HAP-1 (cell line): ENCODE measurements at regions not wholly inside any gene's neighbourhood (a gene's known extent, or its start where the extent isn't known, plus 50 kb on each side); places are given as distances from the start of the nearest gene placed in this dataset.

Source experiments
- DNase-seq, 2 experiments: peaks; one replicate each; pipeline ENCODE4 v3.0.0-alpha.2; 2016 to 2020; ENCODE audit warnings: low spot score in 2 of 2
- H3K27me3 ChIP-seq: fragments of 250-450 bp; sonication (Bioruptor Pico); 2 replicates; pipeline ENCODE4 v1.5.1; 2020; ENCODE audit warnings: low read depth, mild to moderate bottlenecking, moderate library complexity
- H3K36me3 ChIP-seq: fragments of 250-450 bp; sonication (Bioruptor Pico); replicated peaks from 2 replicates; pipeline ENCODE4 v1.5.1; 2020; ENCODE audit warnings: mild to moderate bottlenecking
- H3K4me1 ChIP-seq: fragments of 250-450 bp; sonication (Bioruptor Pico); 2 replicates; pipeline ENCODE4 v1.5.1; 2020; ENCODE audit warnings: mild to moderate bottlenecking
- H3K4me3 ChIP-seq: fragments of 250-450 bp; sonication (Bioruptor Pico); 2 replicates; pipeline ENCODE4 v1.5.1; 2020; ENCODE audit warnings: mild to moderate bottlenecking, moderate library complexity
- H3K9me3 ChIP-seq: fragments of 250-450 bp; sonication (Bioruptor Pico); 2 replicates; pipeline ENCODE4 v1.5.1; 2020; ENCODE audit warnings: mild to moderate bottlenecking, moderate library complexity
- in situ Hi-C: fragments of 300-500 bp; cut with MboI; formaldehyde crosslinking; loops from 3 replicates; pipeline ENCODE4 v1.14.3; 2020; ENCODE audit warnings: low sequenced_read_pairs, inconsistent platforms, mixed read lengths

DNA sequence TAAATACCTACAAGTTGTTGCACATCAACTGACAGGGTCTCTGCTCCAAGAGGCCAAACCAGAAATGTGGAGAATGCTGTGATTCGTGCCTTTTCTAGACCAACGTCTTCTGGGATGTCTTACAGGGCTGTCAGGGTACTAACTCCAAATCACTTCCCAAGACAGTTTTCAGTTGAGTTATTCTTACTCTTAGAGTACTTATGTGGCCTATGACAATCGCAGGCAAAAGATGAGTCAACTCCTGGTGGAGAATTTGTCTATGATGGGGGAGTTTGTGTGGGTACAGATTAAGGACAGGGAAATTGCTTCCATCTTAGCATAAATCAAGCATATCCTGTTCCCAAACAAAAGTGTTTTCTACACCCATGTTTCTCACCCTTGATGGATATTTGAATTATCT is 734.8 kb downstream of the TNS3 start:
- no peaks in the 10 kb centered on the region for H3K36me3 ChIP-seq
- no peaks in the 10 kb centered on the region for H3K4me1 ChIP-seq
- H3K9me3 ChIP-seq = no peaks in the 10 kb centered on the region
- in situ Hi-C loops = no loop called here
- no peak overlapping the region for H3K4me3 ChIP-seq
- no peak for DNase-seq
- no peaks in the 10 kb centered on the region for H3K27me3 ChIP-seq

GRCh38 chr7:46844486-46844885 is 737.4 kb downstream of the TNS3 start:
- no peaks in the 10 kb centered on the region for H3K27me3 ChIP-seq
- H3K4me1 ChIP-seq = no peaks in the 10 kb centered on the region
- H3K4me3 ChIP-seq = no peak overlapping the region
- H3K9me3 ChIP-seq = no peaks in the 10 kb centered on the region
- DNase-seq = no peak
- in situ Hi-C loops = no loop called here
- H3K36me3 ChIP-seq = no peaks in the 10 kb centered on the region

- Histone ChIP-seq H3K36me3 (no peaks in the 10 kb centered on the region), H3K27me3 (no peaks in the 10 kb centered on the region)
- in situ Hi-C loops = no loop called here
Measured at GRCh38 chr7:46841248-46841647, 740.7 kb downstream of the TNS3 start.

DNA sequence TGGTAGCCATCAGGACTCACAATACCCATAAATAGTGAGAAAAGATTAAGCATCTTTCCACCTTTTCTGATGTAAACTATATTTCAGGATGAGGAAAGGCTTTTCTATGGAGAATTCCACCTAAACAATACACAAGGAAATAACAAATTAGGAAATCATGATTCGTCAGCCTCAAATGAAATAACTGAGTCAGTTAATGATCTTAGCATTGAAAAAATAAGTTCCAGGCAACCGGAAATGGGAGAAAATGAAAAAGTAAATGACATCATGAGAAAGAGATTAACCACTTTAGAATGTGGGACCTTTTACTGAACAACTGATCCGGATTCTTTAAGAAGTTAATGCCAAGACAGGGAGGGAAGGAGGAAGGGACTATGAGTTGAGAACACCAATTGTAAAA is 742.3 kb downstream of the TNS3 start:
- in situ Hi-C loops = no loop called here
- Histone ChIP-seq H3K4me1 (no peaks in the 10 kb centered on the region), H3K27me3 (no peaks in the 10 kb centered on the region), H3K4me3 (no peak overlapping the region), H3K9me3 (no peaks in the 10 kb centered on the region), H3K36me3 (no peaks in the 10 kb centered on the region)
- no peak for DNase-seq

More at GRCh38 chr7:46841248-46841647, 740.7 kb downstream of the TNS3 start:
- Histone ChIP-seq H3K9me3 (no peaks in the 10 kb centered on the region), H3K4me3 (no peak overlapping the region), H3K4me1 (no peaks in the 10 kb centered on the region)
- DNase-seq = no peak

DNA sequence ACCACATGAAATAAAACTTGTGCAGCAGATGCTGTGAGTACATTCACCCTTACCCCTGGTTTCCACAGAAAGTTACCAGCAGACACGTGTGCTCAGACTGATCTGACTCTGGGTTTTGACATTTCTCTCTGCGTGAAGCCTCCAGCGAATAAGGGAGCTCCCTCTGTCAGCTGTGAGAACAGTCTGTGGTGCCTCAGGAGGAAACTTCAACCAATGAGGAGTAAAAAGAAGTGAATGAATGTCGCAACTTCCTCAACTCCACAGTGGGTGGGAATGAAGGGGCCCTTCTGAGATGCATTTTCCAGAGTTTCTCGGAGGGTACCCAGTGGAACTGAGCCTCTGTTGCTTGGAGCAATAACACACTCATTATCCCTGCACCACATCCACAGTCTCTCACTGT is 743.4 kb downstream of the TNS3 start:
- no peaks in the 10 kb centered on the region for H3K36me3 ChIP-seq
- in situ Hi-C loops = no loop called here
- DNase-seq = no peak

GRCh38 chr7:46835556-46835955 is 746.4 kb downstream of the TNS3 start:
- in situ Hi-C loops = no loop called here
- H3K4me3 ChIP-seq = no peak overlapping the region
- H3K27me3 ChIP-seq = no peaks in the 10 kb centered on the region
- no peaks in the 10 kb centered on the region for H3K36me3 ChIP-seq
- DNase-seq = no peak
- H3K9me3 ChIP-seq = no peaks in the 10 kb centered on the region
- H3K4me1 ChIP-seq = no peaks in the 10 kb centered on the region

More for the DNA sequence above, 743.4 kb downstream of the TNS3 start:
- Histone ChIP-seq H3K4me1 (no peaks in the 10 kb centered on the region), H3K4me3 (no peak overlapping the region), H3K27me3 (no peaks in the 10 kb centered on the region), H3K9me3 (no peaks in the 10 kb centered on the region)

DNA sequence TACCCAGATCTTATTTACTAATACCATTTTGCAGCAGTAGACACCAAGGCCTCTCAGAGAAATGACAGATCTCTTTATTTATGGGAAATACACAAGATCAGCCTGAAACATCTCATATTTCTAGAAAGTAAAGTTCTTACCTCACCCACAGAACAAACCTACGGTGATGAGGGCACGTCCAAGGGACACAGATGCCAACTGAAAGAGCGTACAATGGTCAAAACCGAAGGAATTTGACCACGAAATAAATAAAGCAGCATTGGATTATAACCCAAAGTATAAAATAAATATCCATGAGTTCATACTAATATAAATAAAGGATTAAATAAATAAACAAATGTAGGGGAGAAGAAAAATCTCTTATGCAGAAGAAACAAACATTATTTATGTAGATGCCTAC is 747.0 kb downstream of the TNS3 start:
- no peaks in the 10 kb centered on the region for H3K4me1 ChIP-seq
- no peaks in the 10 kb centered on the region for H3K36me3 ChIP-seq
- H3K27me3 ChIP-seq = no peaks in the 10 kb centered on the region
- H3K9me3 ChIP-seq = no peaks in the 10 kb centered on the region
- DNase-seq = no peak
- in situ Hi-C loops = no loop called here
- no peak overlapping the region for H3K4me3 ChIP-seq

GRCh38 chr7:46833197-46833596 is 748.7 kb downstream of the TNS3 start:
- Histone ChIP-seq H3K36me3 (no peaks in the 10 kb centered on the region), H3K4me3 (no peak overlapping the region), H3K9me3 (no peaks in the 10 kb centered on the region), H3K27me3 (no peaks in the 10 kb centered on the region), H3K4me1 (no peaks in the 10 kb centered on the region)
- in situ Hi-C loops = no loop called here
- DNase-seq = no peak

DNA sequence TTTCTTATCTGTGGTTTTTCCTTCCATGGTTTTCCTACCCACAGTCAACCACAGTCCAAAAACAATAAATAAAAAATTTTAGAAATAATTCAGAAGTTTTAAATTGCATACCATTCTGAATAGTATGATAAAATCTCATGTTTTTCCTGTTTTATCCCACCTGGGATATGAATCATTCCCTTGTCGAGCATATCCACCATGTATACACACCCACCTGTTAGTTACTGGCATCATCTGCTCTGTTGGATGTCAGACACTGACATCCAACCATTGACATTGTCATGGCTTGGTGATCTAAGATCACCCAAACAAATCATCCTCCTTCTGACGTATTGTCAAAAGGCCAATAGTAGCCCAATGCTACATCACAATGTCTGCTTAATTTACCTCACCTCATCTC is 749.8 kb downstream of the TNS3 start:
- no peaks in the 10 kb centered on the region for H3K36me3 ChIP-seq
- no peaks in the 10 kb centered on the region for H3K4me1 ChIP-seq
- H3K9me3 ChIP-seq = no peaks in the 10 kb centered on the region
- in situ Hi-C loops = no loop called here
- H3K4me3 ChIP-seq = no peak overlapping the region
- no peak for DNase-seq
- H3K27me3 ChIP-seq = no peaks in the 10 kb centered on the region

- no peaks in the 10 kb centered on the region for H3K9me3 ChIP-seq
- H3K36me3 ChIP-seq = no peaks in the 10 kb centered on the region
- in situ Hi-C loops = no loop called here
Measured at GRCh38 chr7:46819819-46820218, 762.1 kb downstream of the TNS3 start.

GRCh38 chr7:46814516-46815250 is 767.2 kb downstream of the TNS3 start:
- Histone ChIP-seq H3K4me1 (no peaks in the 10 kb centered on the region), H3K9me3 (no peaks in the 10 kb centered on the region), H3K4me3 (no peak overlapping the region), H3K36me3 (no peaks in the 10 kb centered on the region), H3K27me3 (no peaks in the 10 kb centered on the region)
- in situ Hi-C loops = no loop called here
- no peak for DNase-seq

More at GRCh38 chr7:46819819-46820218, 762.1 kb downstream of the TNS3 start:
- no peaks in the 10 kb centered on the region for H3K27me3 ChIP-seq
- DNase-seq = no peak
- H3K4me1 ChIP-seq = no peaks in the 10 kb centered on the region
- no peak overlapping the region for H3K4me3 ChIP-seq

DNA sequence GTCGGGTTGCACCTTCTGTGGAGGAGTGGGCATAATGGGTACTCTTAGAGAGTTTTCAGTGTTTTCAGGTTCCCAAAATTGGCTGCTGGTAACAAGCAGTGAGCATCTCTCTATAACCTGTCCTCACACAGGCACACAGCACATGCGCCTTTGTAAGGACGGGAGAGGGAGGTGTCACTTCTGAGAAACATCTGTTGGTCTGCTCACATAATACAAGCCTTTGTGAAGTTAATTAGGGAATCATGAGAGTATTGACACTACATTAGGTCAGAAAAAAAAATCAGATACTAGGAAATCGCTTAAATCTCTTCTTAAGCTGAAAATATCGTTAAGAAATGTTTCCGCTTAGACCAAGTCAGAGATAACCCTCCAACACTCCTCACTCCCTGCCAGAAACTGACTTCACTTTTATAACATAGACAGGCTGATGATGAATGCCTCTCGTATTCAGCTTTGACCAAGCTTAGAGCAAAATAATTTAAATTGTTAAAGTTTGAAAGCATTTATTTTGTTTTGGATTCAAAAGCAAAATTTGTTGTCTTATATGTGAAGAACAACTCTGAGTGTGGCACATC is 769.7 kb downstream of the TNS3 start:
- Histone ChIP-seq H3K36me3 (no peaks in the 10 kb centered on the region), H3K27me3 (no peaks in the 10 kb centered on the region), H3K4me3 (no peak overlapping the region), H3K4me1 (no peaks in the 10 kb centered on the region), H3K9me3 (no peaks in the 10 kb centered on the region)
- in situ Hi-C loops = no loop called here
- no peak for DNase-seq

- in situ Hi-C loops = no loop called here
- no peaks in the 10 kb centered on the region for H3K9me3 ChIP-seq
- DNase-seq = no peak
- H3K4me1 ChIP-seq = no peaks in the 10 kb centered on the region
- H3K36me3 ChIP-seq = no peaks in the 10 kb centered on the region
- no peak overlapping the region for H3K4me3 ChIP-seq
- no peaks in the 10 kb centered on the region for H3K27me3 ChIP-seq
Measured at GRCh38 chr7:46811529-46811928, 770.4 kb downstream of the TNS3 start.

DNA sequence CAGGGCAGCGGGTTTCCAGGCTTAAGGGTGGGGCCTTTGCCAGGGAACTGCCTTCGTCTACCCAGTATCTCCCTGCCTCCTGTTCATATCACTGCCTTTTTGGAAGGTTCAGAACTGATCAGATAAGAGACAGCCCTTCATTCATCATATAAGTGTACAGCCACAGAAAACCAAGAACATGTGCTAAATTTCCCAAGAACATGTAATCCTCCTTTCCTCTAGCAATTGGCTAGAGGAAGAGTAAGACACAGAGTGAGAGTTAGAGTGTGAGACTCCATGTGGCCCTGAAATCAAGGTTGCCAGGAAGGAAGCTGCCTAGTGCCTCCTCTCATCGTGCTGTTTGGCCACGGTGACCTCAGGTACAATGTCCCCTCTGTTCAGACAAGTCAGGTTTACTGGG is 770.9 kb downstream of the TNS3 start:
- H3K36me3 ChIP-seq = no peaks in the 10 kb centered on the region
- no peaks in the 10 kb centered on the region for H3K4me1 ChIP-seq
- in situ Hi-C loops = no loop called here
- DNase-seq = no peak
- H3K27me3 ChIP-seq = no peaks in the 10 kb centered on the region
- no peaks in the 10 kb centered on the region for H3K9me3 ChIP-seq
- no peak overlapping the region for H3K4me3 ChIP-seq

GRCh38 chr7:46809886-46810285 is 772.0 kb downstream of the TNS3 start:
- in situ Hi-C loops = no loop called here
- H3K4me3 ChIP-seq = no peak overlapping the region
- DNase-seq = no peak

More at GRCh38 chr7:46809886-46810285, 772.0 kb downstream of the TNS3 start:
- H3K27me3 ChIP-seq = no peaks in the 10 kb centered on the region
- H3K9me3 ChIP-seq = no peaks in the 10 kb centered on the region
- H3K36me3 ChIP-seq = no peaks in the 10 kb centered on the region
- no peaks in the 10 kb centered on the region for H3K4me1 ChIP-seq
